ENCODE measurements at regions not wholly inside any gene's neighbourhood (a gene's known extent, or its start where the extent isn't known, plus 50 kb on each side); places are given as distances from the start of the nearest gene placed in this dataset.
A peak's percentile ranks its signal among the peaks of the same experiment; 100 is the strongest.

GRCh38 chr1:14106679-14107313 is 406.8 kb downstream of the PRDM2 start:
- no peak for DNase-seq

GRCh38 chr1:14108356-14109275 is 408.6 kb downstream of the PRDM2 start:
- DNase-seq: peak; percentile 70

- no peak for DNase-seq
Observed at GRCh38 chr1:14109276-14109635, 409.3 kb downstream of the PRDM2 start.

- DNase-seq: no peak
Observed at GRCh38 chr1:14110040-14110439, 410.1 kb downstream of the PRDM2 start.

- no peak for DNase-seq
Observed at GRCh38 chr1:14111121-14111520, 411.1 kb downstream of the PRDM2 start.

- DNase-seq: no peak
Observed at GRCh38 chr1:14112613-14113012, 412.6 kb downstream of the PRDM2 start.

- DNase-seq: no peak
Observed at GRCh38 chr1:14113271-14113670, 413.3 kb downstream of the PRDM2 start.

- DNase-seq: peak; percentile 49
Observed at GRCh38 chr1:14113841-14114567, 414.0 kb downstream of the PRDM2 start.

- DNase-seq: no peak
Observed at GRCh38 chr1:14115976-14116375, 416.0 kb downstream of the PRDM2 start.

- no peak for DNase-seq
Observed at GRCh38 chr1:14117700-14118099, 417.7 kb downstream of the PRDM2 start.

- no peak for DNase-seq
Observed at GRCh38 chr1:14118691-14119485, 418.9 kb downstream of the PRDM2 start.

GRCh38 chr1:14120895-14121294 is 420.9 kb downstream of the PRDM2 start:
- DNase-seq: no peak

GRCh38 chr1:14128096-14128495 is 428.1 kb downstream of the PRDM2 start:
- no peak for DNase-seq

GRCh38 chr1:14129009-14129408 is 429.0 kb downstream of the PRDM2 start:
- no peak for DNase-seq

GRCh38 chr1:14135070-14135469 is 435.1 kb downstream of the PRDM2 start:
- no peak for DNase-seq

- no peak for DNase-seq
Observed at GRCh38 chr1:14136152-14136763, 436.3 kb downstream of the PRDM2 start.

GRCh38 chr1:14136881-14137280 is 436.9 kb downstream of the PRDM2 start:
- DNase-seq: no peak

- DNase-seq: no peak
Observed at GRCh38 chr1:14137411-14138134, 437.6 kb downstream of the PRDM2 start.

- no peak for DNase-seq
Observed at GRCh38 chr1:14138135-14138506, 438.1 kb downstream of the PRDM2 start.

- DNase-seq: no peak
Observed at GRCh38 chr1:14138687-14139086, 438.7 kb downstream of the PRDM2 start.

GRCh38 chr1:14140831-14141401 is 440.9 kb downstream of the PRDM2 start:
- peak; percentile 74 for DNase-seq
